ENCODE measurements at regions not wholly inside any gene's neighbourhood (a gene's known extent, or its start where the extent isn't known, plus 50 kb on each side); places are given as distances from the start of the nearest gene placed in this dataset.

GRCh38 chr11:70953720-70954119, 298.7 kb downstream of the SHANK2 start:
- no peak for FAIRE-seq

DNA sequence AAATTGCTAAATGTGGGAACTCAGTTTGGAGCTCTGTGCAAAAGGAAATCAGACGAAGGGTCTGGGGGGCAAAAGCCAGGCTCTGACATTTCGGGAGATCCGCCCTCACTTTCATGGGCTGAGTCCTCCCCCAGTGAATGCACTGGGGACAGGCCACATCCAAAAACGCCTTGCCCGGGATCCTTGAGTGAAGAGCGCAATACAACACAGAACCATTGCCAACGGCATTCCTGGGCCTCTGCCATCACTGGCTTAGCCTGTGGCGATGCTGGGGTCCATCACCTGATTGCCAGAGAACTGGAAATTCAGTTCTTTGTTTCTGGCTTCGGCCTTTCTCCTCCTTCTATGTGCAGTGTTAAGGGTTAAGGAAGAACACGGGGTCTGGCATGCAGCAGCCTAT, 297.9 kb downstream of the SHANK2 start:
- FAIRE-seq: no peak

More at GRCh38 chr11:70953720-70954119, 298.7 kb downstream of the SHANK2 start:
- TF ChIP-seq POLR2A (IDR thresholded peaks at IDR 0.05; ENCODE audit: low read depth, low read length): no peak
- no peak for DNase-seq (ENCODE audit: insufficient read length, low spot score)

More for the DNA sequence above, 297.9 kb downstream of the SHANK2 start:
- no peak for DNase-seq (ENCODE audit: insufficient read length, low spot score)
- no peak for TF ChIP-seq POLR2A (IDR thresholded peaks at IDR 0.05; ENCODE audit: low read depth, low read length)
